HG03095 (cell line): ENCODE measurements at regions not wholly inside any gene's neighbourhood (a gene's known extent, or its start where the extent isn't known, plus 50 kb on each side); places are given as distances from the start of the nearest gene placed in this dataset.
"Not testable (repeated sequence)": the region's sequence is repeated elsewhere in the genome, so short reads cannot be mapped to it uniquely, and the experiment has no call there.

Source experiments
- ATAC-seq: cut with Tn5 transposase; IDR thresholded peaks from one replicate; pipeline ENCODE4 v1.9.1; 2021; ENCODE audit warnings: moderate library complexity; ENCODE audit not compliant: unreplicated experiment

- ATAC-seq: no peak
Measured at GRCh38 chr12:107365703-107366102, 272.4 kb upstream of the CRY1 start.

DNA sequence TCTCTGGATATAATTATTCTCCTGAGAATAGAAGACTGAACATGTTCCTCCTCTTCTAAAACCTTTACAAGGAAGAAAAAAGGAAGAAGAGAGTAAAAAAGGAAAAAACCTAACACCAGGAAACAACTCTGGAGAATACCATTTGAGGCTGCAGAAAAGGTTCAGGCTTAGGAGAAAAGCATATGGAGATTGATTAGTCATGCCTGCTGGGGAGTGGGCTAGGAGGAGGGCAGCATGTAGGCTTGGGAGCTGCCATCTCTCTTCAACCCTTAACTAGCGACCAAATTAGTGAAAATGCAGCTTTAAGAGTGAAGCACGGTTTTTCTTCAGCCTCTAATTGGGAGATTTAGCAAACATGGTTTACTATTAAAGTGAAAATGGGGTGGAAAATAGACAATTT lies 273.0 kb upstream of the CRY1 start:
- no peak for ATAC-seq

DNA sequence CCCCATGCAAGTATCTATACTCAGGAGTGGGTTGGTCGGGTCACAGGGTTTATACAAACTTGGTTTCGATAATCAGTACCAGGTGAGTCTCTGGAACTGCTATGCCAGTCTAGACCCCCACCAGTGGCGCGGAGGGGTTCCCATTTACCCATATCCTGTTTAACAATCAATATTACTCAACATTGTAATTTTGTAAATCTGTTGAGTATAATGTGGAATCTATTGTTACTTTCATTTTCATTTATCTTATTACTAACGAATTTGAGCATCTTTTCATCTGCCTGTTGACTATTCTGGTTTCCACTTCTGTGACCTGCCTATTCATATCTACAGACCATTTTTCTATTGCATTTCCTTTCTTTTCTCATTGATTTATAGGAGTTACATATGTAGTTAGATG lies 275.2 kb upstream of the CRY1 start:
- no peak for ATAC-seq

DNA sequence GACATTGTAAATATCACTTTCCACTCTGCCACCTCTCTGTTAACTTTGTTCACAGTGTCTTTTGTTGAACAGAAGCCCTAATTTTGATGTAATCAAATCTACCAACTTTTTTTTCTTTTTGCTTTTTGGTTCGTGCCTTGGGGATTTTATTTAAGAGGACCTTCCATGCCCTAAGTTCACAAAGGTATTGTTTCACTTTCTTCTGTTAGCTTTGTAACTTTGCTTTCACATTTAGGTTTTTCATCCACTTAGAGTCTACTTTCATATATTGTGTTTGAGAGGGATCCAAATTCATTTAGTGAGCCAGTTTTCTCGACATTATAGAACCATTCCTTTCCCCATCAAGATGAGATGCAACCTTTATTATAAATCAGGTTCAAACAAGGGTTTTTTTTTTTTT lies 275.7 kb upstream of the CRY1 start:
- ATAC-seq: no peak

DNA sequence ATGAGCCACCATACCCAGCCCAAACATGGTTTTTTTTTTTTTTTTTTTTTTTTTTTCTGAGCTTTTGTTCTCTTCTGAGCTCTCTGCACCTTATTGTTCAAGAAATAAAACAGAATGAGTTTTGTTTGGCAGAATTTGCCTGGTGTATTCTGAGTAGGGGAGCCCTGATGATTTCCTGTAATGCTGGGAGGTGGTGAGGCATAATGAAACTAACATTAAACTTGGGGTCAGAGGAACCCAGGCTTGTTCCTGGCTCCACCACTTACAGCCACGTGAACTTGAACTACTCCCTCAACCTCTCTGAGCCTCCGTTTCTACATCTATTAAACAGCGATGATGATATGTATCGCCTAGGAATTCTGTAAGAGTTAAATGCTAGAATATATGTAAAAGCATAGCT lies 276.3 kb upstream of the CRY1 start:
- ATAC-seq: no peak

DNA sequence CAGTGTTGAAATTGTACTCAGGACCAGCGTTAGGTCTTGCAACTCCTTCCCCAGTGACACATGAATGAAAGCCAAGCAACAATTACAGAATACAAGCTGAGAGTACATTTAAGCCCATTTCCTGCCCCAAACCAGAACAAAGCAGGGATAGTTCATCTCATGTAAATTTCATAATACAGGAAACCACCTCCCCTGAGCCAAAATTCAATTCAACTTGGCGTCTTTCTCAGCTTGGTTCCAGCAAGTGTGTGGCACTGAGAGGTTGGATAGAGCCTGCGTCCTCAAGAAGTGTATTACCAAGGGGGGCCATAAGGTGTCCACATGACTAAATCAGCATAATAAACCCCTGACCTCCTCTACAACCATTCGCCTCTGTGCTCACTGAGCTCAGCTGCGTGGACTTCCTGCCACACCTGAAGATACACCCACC lies 278.9 kb upstream of the CRY1 start:
- no peak for ATAC-seq

- ATAC-seq: no peak
Measured at GRCh38 chr12:107373238-107373809, 280.0 kb upstream of the CRY1 start.

- ATAC-seq: no peak
Measured at GRCh38 chr12:107374161-107374840, 281.0 kb upstream of the CRY1 start.

- no peak for ATAC-seq
Measured at GRCh38 chr12:107375231-107375630, 281.9 kb upstream of the CRY1 start.

GRCh38 chr12:107377596-107378385 lies 284.4 kb upstream of the CRY1 start:
- no peak for ATAC-seq

DNA sequence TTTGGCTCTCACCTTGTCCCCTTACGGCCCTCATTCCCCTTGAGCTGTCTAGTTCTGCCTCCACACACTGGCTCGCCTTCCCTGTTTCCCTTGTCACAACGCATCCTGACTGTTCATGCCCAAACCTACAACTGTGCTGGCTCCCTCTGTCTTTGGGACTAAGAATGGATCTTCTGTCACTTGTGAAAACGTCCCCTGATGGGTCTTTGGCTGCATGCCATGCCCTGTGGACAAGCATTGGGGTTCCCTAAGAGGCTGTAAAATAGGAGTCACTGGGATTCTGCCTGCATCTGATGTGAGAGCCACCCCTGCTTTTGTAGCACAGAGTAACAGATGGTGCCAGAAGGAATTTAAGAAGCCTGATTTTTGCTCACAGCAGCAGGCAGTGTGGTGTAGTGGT lies 285.3 kb upstream of the CRY1 start:
- no peak for ATAC-seq

DNA sequence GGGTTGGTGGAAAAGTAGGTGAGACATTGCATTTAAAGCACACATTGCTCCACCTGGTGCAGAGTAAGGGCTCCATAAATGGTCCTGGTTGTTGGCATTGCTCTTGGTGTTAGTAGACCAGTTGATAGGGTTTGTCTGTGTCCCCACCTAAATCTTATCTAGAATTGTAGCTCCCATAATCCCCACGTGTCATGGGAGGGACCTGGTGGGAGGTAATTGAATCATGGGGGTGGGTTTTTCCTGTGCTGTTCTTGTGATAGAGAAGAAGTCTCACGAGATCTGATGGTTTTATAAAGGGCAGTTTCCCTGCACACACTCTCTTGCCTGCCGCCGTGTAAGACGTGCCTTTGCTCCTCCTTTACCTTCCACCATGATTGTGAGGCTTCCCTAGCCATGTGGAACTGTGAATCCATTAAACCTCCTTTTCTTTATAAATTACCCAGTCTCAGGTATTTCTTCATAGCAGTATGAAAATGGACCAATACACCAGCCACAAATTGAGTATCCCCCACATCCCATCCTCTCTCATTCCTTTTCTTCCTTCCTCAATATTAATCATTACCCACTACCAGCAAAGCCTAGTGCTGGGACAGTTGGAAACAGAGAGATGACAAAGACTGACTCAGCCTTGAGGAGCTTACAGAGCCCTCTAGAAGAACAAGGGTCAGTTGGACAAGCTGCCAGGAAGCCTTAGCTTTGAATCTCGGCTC lies 285.9 kb upstream of the CRY1 start:
- ATAC-seq: not testable (repeated sequence)

- no peak for ATAC-seq
Measured at GRCh38 chr12:107379852-107380567, 286.7 kb upstream of the CRY1 start.

- ATAC-seq: no peak
Measured at GRCh38 chr12:107384645-107385044, 291.3 kb upstream of the CRY1 start.

DNA sequence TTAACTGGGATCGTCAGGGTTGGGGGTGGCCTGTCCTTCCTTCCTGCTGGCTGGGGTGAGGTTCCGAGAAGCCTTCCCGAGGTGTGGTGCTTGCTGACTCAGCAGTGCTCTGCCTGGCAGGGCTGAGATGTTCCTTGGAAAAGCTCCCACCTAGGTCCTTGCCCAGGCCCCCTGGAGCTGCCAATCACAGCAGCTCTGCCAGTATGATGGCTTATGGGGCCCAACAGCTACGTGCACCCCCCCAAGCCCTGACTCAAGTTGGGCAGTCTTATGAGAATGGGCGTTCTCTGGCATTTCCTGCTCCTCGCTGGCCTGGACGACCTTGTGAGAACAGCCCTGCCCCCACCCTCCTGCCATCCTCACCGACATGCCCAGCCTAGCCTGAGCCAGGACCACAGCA lies 292.2 kb upstream of the CRY1 start:
- ATAC-seq: no peak

- ATAC-seq: no peak
Measured at GRCh38 chr12:107386569-107386968, 293.2 kb upstream of the CRY1 start.

DNA sequence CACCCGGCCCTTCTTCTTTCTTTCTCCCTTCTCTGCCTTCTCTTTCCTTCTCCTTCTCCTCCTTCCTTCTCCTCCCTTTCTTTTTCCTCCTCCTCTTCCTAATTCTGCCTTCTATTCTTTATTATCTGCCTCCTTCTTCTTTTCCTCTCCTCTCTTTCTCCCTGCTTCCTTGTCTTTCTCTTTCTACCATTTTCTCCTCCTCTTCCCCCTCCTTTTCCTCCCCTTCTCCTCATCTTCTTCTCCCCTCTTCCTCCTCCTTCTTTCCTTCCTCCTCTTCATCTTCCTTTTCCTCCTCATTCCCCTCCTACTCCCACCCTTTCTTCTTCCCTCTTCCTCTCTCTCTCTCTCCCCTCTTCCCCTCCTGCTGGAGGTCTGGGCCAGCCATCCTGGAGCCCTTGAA lies 294.9 kb upstream of the CRY1 start:
- no peak for ATAC-seq

- ATAC-seq: no peak
Measured at GRCh38 chr12:107390414-107390813, 295.2 kb upstream of the PWP1 start.

GRCh38 chr12:107393043-107393717 lies 292.4 kb upstream of the PWP1 start:
- no peak for ATAC-seq

GRCh38 chr12:107394693-107395092 lies 290.9 kb upstream of the PWP1 start:
- no peak for ATAC-seq
